ENCODE measurements at regions not wholly inside any gene's neighbourhood (a gene's known extent, or its start where the extent isn't known, plus 50 kb on each side); places are given as distances from the start of the nearest gene placed in this dataset.
A peak's percentile ranks its signal among the peaks of the same experiment; 100 is the strongest.

DNA sequence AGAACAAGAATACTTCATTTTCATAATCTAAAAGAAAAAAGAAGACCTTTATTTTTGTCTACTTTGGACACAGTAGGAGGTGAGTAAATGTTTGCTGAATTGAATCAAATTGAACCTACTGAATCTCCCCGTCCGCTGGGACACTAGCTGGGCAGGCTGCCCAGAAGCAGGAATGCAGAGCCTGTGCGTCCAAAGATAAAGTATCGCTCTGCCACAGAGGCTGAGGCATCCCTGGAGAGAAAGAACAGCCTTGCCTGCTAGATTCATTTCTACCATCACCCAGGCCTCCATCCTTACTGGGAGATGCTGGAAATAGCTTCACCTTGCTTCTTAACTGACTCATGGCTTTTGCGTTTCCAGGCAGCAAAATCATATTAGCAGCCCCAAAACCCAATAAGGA lies 64.1 kb upstream of the TSPAN11 start:
- H3K4me3 ChIP-seq = no peak overlapping the region
- no peaks in the 10 kb centered on the region for H3K36me3 ChIP-seq
- H3K27ac ChIP-seq = peak overlapping the region in 1 of 2 donors; percentile 26
- peaks cover 0 to 8% of the 10 kb centered on the region in 2 donors for H3K9me3 ChIP-seq
- DNase-seq (ENCODE audit: low spot score) = peak; percentile 58
- peaks cover 0 to 10% of the 10 kb centered on the region in 2 donors for H3K4me1 ChIP-seq
- TF ChIP-seq, protein P1, sequence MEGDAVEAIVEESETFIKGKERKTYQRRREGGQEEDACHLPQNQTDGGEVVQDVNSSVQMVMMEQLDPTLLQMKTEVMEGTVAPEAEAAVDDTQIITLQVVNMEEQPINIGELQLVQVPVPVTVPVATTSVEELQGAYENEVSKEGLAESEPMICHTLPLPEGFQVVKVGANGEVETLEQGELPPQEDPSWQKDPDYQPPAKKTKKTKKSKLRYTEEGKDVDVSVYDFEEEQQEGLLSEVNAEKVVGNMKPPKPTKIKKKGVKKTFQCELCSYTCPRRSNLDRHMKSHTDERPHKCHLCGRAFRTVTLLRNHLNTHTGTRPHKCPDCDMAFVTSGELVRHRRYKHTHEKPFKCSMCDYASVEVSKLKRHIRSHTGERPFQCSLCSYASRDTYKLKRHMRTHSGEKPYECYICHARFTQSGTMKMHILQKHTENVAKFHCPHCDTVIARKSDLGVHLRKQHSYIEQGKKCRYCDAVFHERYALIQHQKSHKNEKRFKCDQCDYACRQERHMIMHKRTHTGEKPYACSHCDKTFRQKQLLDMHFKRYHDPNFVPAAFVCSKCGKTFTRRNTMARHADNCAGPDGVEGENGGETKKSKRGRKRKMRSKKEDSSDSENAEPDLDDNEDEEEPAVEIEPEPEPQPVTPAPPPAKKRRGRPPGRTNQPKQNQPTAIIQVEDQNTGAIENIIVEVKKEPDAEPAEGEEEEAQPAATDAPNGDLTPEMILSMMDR (IDR thresholded peaks at IDR 0.05) = no peak
- H3K27me3 ChIP-seq = no peaks in the 10 kb centered on the region

DNA sequence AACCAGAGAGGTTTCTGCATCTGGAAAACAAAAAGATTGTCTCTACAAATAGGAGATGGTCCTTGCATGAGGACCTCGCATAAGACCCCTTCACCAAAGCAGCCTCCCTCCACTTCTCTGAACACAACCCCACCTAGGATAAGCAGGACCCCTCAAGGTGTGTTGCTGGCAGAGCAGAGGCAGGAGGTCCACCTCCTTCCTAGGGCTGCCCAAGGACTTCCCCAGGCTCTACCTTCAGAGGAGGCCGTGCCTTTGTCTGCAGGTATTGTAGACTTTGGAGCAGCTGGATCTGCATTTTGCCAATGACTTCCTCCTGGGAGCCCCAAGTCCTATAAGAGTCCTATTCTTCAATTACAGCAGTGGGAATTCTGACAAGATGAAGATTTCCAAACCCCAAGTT lies 67.3 kb upstream of the TSPAN11 start:
- H3K27me3 ChIP-seq = no peaks in the 10 kb centered on the region
- TF ChIP-seq, protein P1 (IDR thresholded peaks at IDR 0.05) = no peak
- H3K36me3 ChIP-seq = no peaks in the 10 kb centered on the region
- H3K27ac ChIP-seq = no peak overlapping the region
- no peaks in the 10 kb centered on the region for H3K9me3 ChIP-seq
- DNase-seq (ENCODE audit: low spot score) = peak; percentile 18
- peaks cover 0 to 10% of the 10 kb centered on the region in 2 donors for H3K4me1 ChIP-seq
- no peak overlapping the region for H3K4me3 ChIP-seq

DNA sequence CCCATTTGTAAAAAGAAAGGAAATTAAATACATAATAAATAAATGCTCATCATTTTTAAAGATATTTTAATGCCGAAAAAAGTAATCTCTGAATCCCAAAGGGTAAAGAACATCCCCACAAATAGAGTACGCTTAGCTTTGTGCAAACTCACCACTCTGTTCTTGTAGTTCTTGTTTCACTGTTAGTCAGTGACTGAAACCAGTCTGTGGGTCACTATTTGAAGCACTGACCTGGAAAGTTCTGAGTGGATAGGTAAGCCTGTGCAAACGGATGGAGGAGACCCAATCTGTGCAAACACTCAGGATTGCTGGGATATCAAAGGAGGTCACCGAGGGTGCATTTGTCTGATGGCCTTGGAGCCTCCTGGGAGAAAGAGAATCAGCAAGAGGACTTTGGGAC lies 68.1 kb upstream of the TSPAN11 start:
- DNase-seq (ENCODE audit: low spot score) = no peak
- Histone ChIP-seq H3K27me3 (no peaks in the 10 kb centered on the region), H3K27ac (no peak overlapping the region), H3K4me1 (peaks cover 0 to 10% of the 10 kb centered on the region in 2 donors), H3K36me3 (no peaks in the 10 kb centered on the region), H3K9me3 (no peaks in the 10 kb centered on the region), H3K4me3 (no peak overlapping the region)
- TF ChIP-seq, protein P1 (IDR thresholded peaks at IDR 0.05) = no peak

DNA sequence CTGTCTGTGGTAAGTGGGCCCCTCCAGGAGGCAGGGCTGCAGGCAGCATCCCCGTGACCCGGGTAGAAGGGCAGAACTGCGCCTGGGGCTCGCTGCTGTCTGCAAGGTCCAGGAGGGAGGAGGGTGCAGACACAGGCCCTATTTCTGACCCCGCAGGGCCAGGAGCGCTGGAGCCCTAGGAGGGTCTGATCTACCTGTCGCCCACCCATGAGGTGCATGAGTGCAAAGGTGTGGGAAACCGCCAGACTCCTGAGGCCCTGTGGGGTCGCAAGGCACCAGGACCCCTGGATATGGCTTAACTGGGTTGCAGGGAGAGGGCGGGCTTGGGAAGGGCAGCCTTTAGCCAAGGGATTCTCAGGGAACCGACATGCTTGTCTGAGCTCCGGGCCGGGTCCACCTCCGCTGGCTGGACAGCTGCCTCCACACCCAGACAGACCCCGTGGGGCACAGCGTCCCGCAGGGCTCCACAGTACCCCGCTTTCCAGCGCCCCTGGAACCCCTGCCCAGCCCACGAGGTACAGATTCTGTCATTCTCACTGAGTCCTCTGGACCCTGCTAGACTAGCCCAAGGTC lies 72.9 kb upstream of the TSPAN11 start:
- TF ChIP-seq, protein P1 (IDR thresholded peaks at IDR 0.05) = no peak

DNA sequence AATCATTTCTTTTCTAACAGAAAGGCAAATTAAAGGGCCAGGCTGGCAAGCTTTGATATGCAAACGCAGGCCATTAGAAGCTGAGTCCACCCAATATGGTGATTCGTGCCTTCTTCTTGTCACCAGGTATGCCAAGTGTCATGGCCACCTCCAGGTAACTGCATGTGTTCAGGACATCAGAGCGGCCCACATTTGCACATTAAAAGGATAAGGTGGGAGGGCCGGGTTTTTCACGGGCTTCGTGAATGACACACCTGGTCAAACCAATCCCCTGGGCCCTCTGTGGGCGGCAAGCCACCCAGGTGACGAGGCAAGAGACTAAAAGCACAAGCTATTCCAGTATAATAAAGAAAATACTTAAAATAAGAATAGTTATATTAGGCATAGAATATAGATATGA lies 75.9 kb upstream of the TSPAN11 start:
- Histone ChIP-seq H3K4me3 (no peak overlapping the region), H3K27ac (no peak overlapping the region), H3K27me3 (no peaks in the 10 kb centered on the region), H3K9me3 (no peaks in the 10 kb centered on the region), H3K36me3 (no peaks in the 10 kb centered on the region), H3K4me1 (no peaks in the 10 kb centered on the region)
- DNase-seq (ENCODE audit: low spot score) = no peak
- TF ChIP-seq, protein P1 (IDR thresholded peaks at IDR 0.05) = no peak

More for the DNA sequence above, 72.9 kb upstream of the TSPAN11 start:
- Histone ChIP-seq H3K4me3 (no peak overlapping the region), H3K9me3 (no peaks in the 10 kb centered on the region), H3K4me1 (no peaks in the 10 kb centered on the region), H3K27ac (no peak overlapping the region), H3K27me3 (no peaks in the 10 kb centered on the region), H3K36me3 (no peaks in the 10 kb centered on the region)
- DNase-seq (ENCODE audit: low spot score) = no peak

DNA sequence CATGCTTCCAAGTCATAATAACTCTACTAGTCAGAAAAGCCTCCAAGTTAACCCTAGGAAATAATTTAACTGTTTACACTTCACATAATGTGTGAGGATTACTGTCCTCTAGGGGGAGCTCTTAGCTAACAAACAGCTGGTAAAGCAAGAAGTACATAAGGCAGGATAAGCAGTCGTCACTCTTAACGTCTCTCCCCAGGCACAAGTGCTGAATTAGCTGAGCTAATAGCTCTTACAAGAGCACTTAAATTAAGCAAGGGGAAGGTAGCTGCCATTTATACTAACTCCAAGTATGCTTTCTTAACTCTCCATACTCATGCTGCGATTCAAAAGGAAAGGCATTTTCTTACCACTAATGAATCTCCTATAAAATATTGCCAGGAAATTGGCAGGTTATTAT lies 79.3 kb upstream of the TSPAN11 start:
- H3K4me3 ChIP-seq = no peak overlapping the region
- H3K9me3 ChIP-seq = no peaks in the 10 kb centered on the region
- H3K27ac ChIP-seq = no peak overlapping the region
- H3K36me3 ChIP-seq = no peaks in the 10 kb centered on the region
- no peaks in the 10 kb centered on the region for H3K27me3 ChIP-seq
- no peak for DNase-seq (ENCODE audit: low spot score)
- H3K4me1 ChIP-seq = no peaks in the 10 kb centered on the region
- TF ChIP-seq, protein P1 (IDR thresholded peaks at IDR 0.05) = peak; percentile 61 to 81

All from right atrium auricular region (tissue), 2 donors.